ENCODE measurements at regions not wholly inside any gene's neighbourhood (a gene's known extent, or its start where the extent isn't known, plus 50 kb on each side); places are given as distances from the start of the nearest gene placed in this dataset.

DNA sequence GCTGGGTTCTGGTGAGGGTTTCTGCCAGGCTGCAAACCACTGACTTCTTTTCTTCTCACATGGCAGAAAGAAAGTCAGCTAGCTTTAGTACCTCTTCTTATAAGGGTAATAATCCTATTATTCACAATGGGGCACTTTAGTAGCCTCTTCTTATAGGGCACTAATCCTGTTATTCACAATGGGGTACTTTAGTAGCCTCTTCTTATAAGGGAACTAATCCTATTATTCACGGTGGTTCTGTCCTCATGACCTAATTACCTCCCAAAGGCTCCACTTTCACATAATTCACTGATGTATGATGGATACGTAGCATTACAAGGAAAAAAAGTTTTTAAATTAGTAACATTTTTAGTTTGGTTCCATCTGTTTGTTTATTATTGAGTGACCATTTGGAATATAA is 671.3 kb downstream of the NSUN3 start:
- ATAC-seq (ENCODE audit: insufficient read depth, low read depth) (no peak), DNase-seq (no peak)
- no peak overlapping the region for H3K4me2 ChIP-seq (ENCODE audit: insufficient read depth, low read length)
- TF ChIP-seq, protein P1, sequence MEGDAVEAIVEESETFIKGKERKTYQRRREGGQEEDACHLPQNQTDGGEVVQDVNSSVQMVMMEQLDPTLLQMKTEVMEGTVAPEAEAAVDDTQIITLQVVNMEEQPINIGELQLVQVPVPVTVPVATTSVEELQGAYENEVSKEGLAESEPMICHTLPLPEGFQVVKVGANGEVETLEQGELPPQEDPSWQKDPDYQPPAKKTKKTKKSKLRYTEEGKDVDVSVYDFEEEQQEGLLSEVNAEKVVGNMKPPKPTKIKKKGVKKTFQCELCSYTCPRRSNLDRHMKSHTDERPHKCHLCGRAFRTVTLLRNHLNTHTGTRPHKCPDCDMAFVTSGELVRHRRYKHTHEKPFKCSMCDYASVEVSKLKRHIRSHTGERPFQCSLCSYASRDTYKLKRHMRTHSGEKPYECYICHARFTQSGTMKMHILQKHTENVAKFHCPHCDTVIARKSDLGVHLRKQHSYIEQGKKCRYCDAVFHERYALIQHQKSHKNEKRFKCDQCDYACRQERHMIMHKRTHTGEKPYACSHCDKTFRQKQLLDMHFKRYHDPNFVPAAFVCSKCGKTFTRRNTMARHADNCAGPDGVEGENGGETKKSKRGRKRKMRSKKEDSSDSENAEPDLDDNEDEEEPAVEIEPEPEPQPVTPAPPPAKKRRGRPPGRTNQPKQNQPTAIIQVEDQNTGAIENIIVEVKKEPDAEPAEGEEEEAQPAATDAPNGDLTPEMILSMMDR (IDR thresholded peaks at IDR 0.05; ENCODE audit: borderline replicate concordance, extremely low read depth, low read length, poor library complexity, severe bottlenecking) = no peak
- TF ChIP-seq EZH2 (IDR thresholded peaks at IDR 0.05; ENCODE audit: borderline replicate concordance, low read depth, low read length, severe bottlenecking) = no peak
- H3K4me1 ChIP-seq (ENCODE audit: insufficient read depth, low read length) = no peaks in the 10 kb centered on the region
- H3K27me3 ChIP-seq (ENCODE audit: insufficient read depth, low read length, poor library complexity) = no peaks in the 10 kb centered on the region
- H2AFZ ChIP-seq (ENCODE audit: low read depth, low read length) = no peak overlapping the region
- no peaks in the 10 kb centered on the region for H3K79me2 ChIP-seq (ENCODE audit: insufficient read depth, low read length)
- H3K9ac ChIP-seq (ENCODE audit: low read depth, low read length) = no peak overlapping the region
- H3K4me3 ChIP-seq (ENCODE audit: low read depth in 1 of 2, low read length in 2 of 2) = no peak overlapping the region
- no peaks in the 10 kb centered on the region for H4K20me1 ChIP-seq (ENCODE audit: insufficient read depth, low read length)
- H3K36me3 ChIP-seq (ENCODE audit: insufficient read depth, low read length) = no peaks in the 10 kb centered on the region
- no peak overlapping the region for H3K27ac ChIP-seq (ENCODE audit: low read length)
- H3K9me3 ChIP-seq (ENCODE audit: insufficient read depth, low read length, severe bottlenecking) = no peaks in the 10 kb centered on the region

GRCh38 chr3:94735354-94735753 is 672.5 kb downstream of the NSUN3 start:
- no peak overlapping the region for H3K4me2 ChIP-seq (ENCODE audit: insufficient read depth, low read length)
- H3K4me1 ChIP-seq (ENCODE audit: insufficient read depth, low read length) = no peaks in the 10 kb centered on the region
- no peak overlapping the region for H3K27ac ChIP-seq (ENCODE audit: low read length)
- H3K27me3 ChIP-seq (ENCODE audit: insufficient read depth, low read length, poor library complexity) = no peaks in the 10 kb centered on the region
- H3K4me3 ChIP-seq (ENCODE audit: low read depth in 1 of 2, low read length in 2 of 2) = no peak overlapping the region
- no peaks in the 10 kb centered on the region for H3K36me3 ChIP-seq (ENCODE audit: insufficient read depth, low read length)
- H2AFZ ChIP-seq (ENCODE audit: low read depth, low read length) = no peak overlapping the region
- DNase-seq (no peak), ATAC-seq (ENCODE audit: insufficient read depth, low read depth) (no peak)
- no peaks in the 10 kb centered on the region for H3K9me3 ChIP-seq (ENCODE audit: insufficient read depth, low read length, severe bottlenecking)
- TF ChIP-seq, protein P1 (IDR thresholded peaks at IDR 0.05; ENCODE audit: borderline replicate concordance, extremely low read depth, low read length, poor library complexity, severe bottlenecking) = no peak
- no peak for TF ChIP-seq EZH2 (IDR thresholded peaks at IDR 0.05; ENCODE audit: borderline replicate concordance, low read depth, low read length, severe bottlenecking)
- H3K79me2 ChIP-seq (ENCODE audit: insufficient read depth, low read length) = no peaks in the 10 kb centered on the region
- no peaks in the 10 kb centered on the region for H4K20me1 ChIP-seq (ENCODE audit: insufficient read depth, low read length)
- no peak overlapping the region for H3K9ac ChIP-seq (ENCODE audit: low read depth, low read length)

- no peaks in the 10 kb centered on the region for H3K4me1 ChIP-seq (ENCODE audit: insufficient read depth, low read length)
- no peaks in the 10 kb centered on the region for H4K20me1 ChIP-seq (ENCODE audit: insufficient read depth, low read length)
- H3K27me3 ChIP-seq (ENCODE audit: insufficient read depth, low read length, poor library complexity) = no peaks in the 10 kb centered on the region
- no peak for ATAC-seq (ENCODE audit: insufficient read depth, low read depth)
- no peak overlapping the region for H3K4me3 ChIP-seq (ENCODE audit: low read depth in 1 of 2, low read length in 2 of 2)
- no peak overlapping the region for H3K4me2 ChIP-seq (ENCODE audit: insufficient read depth, low read length)
- no peaks in the 10 kb centered on the region for H3K36me3 ChIP-seq (ENCODE audit: insufficient read depth, low read length)
- DNase-seq = no peak
- H3K79me2 ChIP-seq (ENCODE audit: insufficient read depth, low read length) = no peaks in the 10 kb centered on the region
- TF ChIP-seq EZH2 (IDR thresholded peaks at IDR 0.05; ENCODE audit: borderline replicate concordance, low read depth, low read length, severe bottlenecking) = no peak
- TF ChIP-seq, protein P1 (IDR thresholded peaks at IDR 0.05; ENCODE audit: borderline replicate concordance, extremely low read depth, low read length, poor library complexity, severe bottlenecking) = no peak
- H3K9me3 ChIP-seq (ENCODE audit: insufficient read depth, low read length, severe bottlenecking) = no peaks in the 10 kb centered on the region
- no peak overlapping the region for H3K27ac ChIP-seq (ENCODE audit: low read length)
- H2AFZ ChIP-seq (ENCODE audit: low read depth, low read length) = no peak overlapping the region
- H3K9ac ChIP-seq (ENCODE audit: low read depth, low read length) = no peak overlapping the region
Observed at GRCh38 chr3:94737116-94737515, 674.3 kb downstream of the NSUN3 start.

DNA sequence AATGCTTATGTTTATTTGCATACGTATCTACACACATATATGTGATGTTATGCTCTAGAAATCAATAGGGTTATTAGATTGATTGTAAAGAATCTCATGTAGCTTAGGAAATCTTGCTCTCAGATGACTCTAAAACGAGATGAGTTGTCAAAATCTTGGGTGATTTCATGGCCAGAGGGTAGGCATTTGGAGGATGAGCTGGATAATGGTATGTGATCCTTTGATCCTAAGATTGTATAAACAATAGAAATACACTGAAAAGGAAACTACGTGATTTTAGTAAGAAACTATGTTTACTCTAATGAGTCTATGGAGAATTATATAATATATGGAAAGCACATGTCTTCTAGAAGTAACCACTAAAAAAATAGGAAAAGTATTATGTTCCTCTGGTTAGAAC is 676.6 kb downstream of the NSUN3 start:
- Histone ChIP-seq H3K9ac (ENCODE audit: low read depth, low read length) (no peak overlapping the region), H3K4me2 (ENCODE audit: insufficient read depth, low read length) (no peak overlapping the region), H3K27ac (ENCODE audit: low read length) (no peak overlapping the region), H3K36me3 (ENCODE audit: insufficient read depth, low read length) (no peaks in the 10 kb centered on the region), H3K4me3 (ENCODE audit: low read depth in 1 of 2, low read length in 2 of 2) (no peak overlapping the region), H3K79me2 (ENCODE audit: insufficient read depth, low read length) (no peaks in the 10 kb centered on the region), H2AFZ (ENCODE audit: low read depth, low read length) (no peak overlapping the region), H3K4me1 (ENCODE audit: insufficient read depth, low read length) (no peaks in the 10 kb centered on the region), H3K9me3 (ENCODE audit: insufficient read depth, low read length, severe bottlenecking) (no peaks in the 10 kb centered on the region), H4K20me1 (ENCODE audit: insufficient read depth, low read length) (no peaks in the 10 kb centered on the region), H3K27me3 (ENCODE audit: insufficient read depth, low read length, poor library complexity) (no peaks in the 10 kb centered on the region)
- ATAC-seq (ENCODE audit: insufficient read depth, low read depth) = no peak
- TF ChIP-seq, protein P1 (IDR thresholded peaks at IDR 0.05; ENCODE audit: borderline replicate concordance, extremely low read depth, low read length, poor library complexity, severe bottlenecking) = no peak
- TF ChIP-seq EZH2 (IDR thresholded peaks at IDR 0.05; ENCODE audit: borderline replicate concordance, low read depth, low read length, severe bottlenecking) = no peak
- no peak for DNase-seq

Measured in DND-41 (cell line).